Ascending aorta (tissue), 2 donors: ENCODE measurements at regions not wholly inside any gene's neighbourhood (a gene's known extent, or its start where the extent isn't known, plus 50 kb on each side); places are given as distances from the start of the nearest gene placed in this dataset.
"Not testable (repeated sequence)": the region's sequence is repeated elsewhere in the genome, so short reads cannot be mapped to it uniquely, and the experiment has no call there.

ENCODE experiments used
- DNase-seq, 2 donors: peaks; one replicate each; pipeline ENCODE4 v3.0.0-alpha.2; 2019; ENCODE audit warnings: low spot score in 2 of 2
- H3K27ac ChIP-seq, 2 donors: fragments of 200-600 bp; sonication (generic); one replicate each; pipeline ENCODE4 v1.5.1; 2016 to 2017; ENCODE audit warnings: mild to moderate bottlenecking in 1 of 2
- H3K27me3 ChIP-seq: fragments of 200-600 bp; sonication (generic); one replicate; pipeline ENCODE4 v1.5.1; 2017
- H3K36me3 ChIP-seq, 2 donors: fragments of 200-600 bp; sonication (generic); one replicate each; pipeline ENCODE4 v1.5.1; 2016
- H3K4me1 ChIP-seq, 2 donors: fragments of 200-600 bp; sonication (generic); one replicate each; pipeline ENCODE4 v1.5.1; 2016 to 2017; ENCODE audit warnings: mild to moderate bottlenecking in 1 of 2
- H3K4me3 ChIP-seq, 2 donors: fragments of 200-600 bp; sonication (generic); one replicate each; pipeline ENCODE4 v1.5.1; 2016 to 2017; ENCODE audit warnings: mild to moderate bottlenecking in 1 of 2
- H3K9me3 ChIP-seq, 2 donors: fragments of 200-600 bp; sonication (generic); one replicate each; pipeline ENCODE4 v1.5.1; 2016
- CTCF ChIP-seq, 3 experiments: fragments of 200-600 bp in 2 of 3; fragments of 450-650 bp in 1 of 3; sonication (generic) in 2 of 3; IDR thresholded peaks; one replicate each; pipeline ENCODE4 v1.5.1; 2016 to 2019; ENCODE audit warnings: antibody characterized with exemption in 3 of 3, mild to moderate bottlenecking in 1 of 3, moderate library complexity in 1 of 3
- intact Hi-C: fragments of 100-400 bp; cut with DNase I; formaldehyde crosslinking; loops from one replicate; pipeline ENCODE4 v1.15.1; 2023

- intact Hi-C loops, result no loop called here
Measured at GRCh38 chr4:170887396-170887795, 797.6 kb upstream of the AADAT start.

GRCh38 chr4:170884969-170885570 is 795.3 kb upstream of the AADAT start:
- no peak overlapping the region for H3K4me3 ChIP-seq
- intact Hi-C loops, result no loop called here

More at GRCh38 chr4:170887396-170887795, 797.6 kb upstream of the AADAT start:
- no peak overlapping the region for H3K4me3 ChIP-seq
- H3K36me3 ChIP-seq, result no peaks in the 10 kb centered on the region
- H3K4me1 ChIP-seq, result no peaks in the 10 kb centered on the region
- no peak for DNase-seq
- no peak for TF ChIP-seq CTCF (IDR thresholded peaks at IDR 0.05)
- no peaks in the 10 kb centered on the region for H3K27me3 ChIP-seq
- no peak overlapping the region for H3K27ac ChIP-seq
- H3K9me3 ChIP-seq, result no peaks in the 10 kb centered on the region

GRCh38 chr4:170881646-170882045 is 791.9 kb upstream of the AADAT start:
- H3K4me3 ChIP-seq, H3K27ac ChIP-seq, H3K4me1 ChIP-seq, H3K27me3 ChIP-seq, DNase-seq, H3K36me3 ChIP-seq, intact Hi-C loops, H3K9me3 ChIP-seq: not testable (repeated sequence)

More at GRCh38 chr4:170884969-170885570, 795.3 kb upstream of the AADAT start:
- H3K4me1 ChIP-seq, result no peaks in the 10 kb centered on the region
- H3K27me3 ChIP-seq, result no peaks in the 10 kb centered on the region
- DNase-seq, result no peak
- H3K9me3 ChIP-seq, result no peaks in the 10 kb centered on the region
- H3K36me3 ChIP-seq, result no peaks in the 10 kb centered on the region
- no peak for TF ChIP-seq CTCF (IDR thresholded peaks at IDR 0.05)
- no peak overlapping the region for H3K27ac ChIP-seq

GRCh38 chr4:170875868-170876267 is 786.1 kb upstream of the AADAT start:
- Histone ChIP-seq H3K4me1 (no peaks in the 10 kb centered on the region), H3K27ac (no peak overlapping the region), H3K36me3 (no peaks in the 10 kb centered on the region), H3K27me3 (no peaks in the 10 kb centered on the region), H3K4me3 (no peak overlapping the region), H3K9me3 (no peaks in the 10 kb centered on the region)
- intact Hi-C loops, result no loop called here
- no peak for DNase-seq
- no peak for TF ChIP-seq CTCF (IDR thresholded peaks at IDR 0.05)

GRCh38 chr4:170872794-170873193 is 783.0 kb upstream of the AADAT start:
- no peak for DNase-seq
- Histone ChIP-seq H3K27ac (no peak overlapping the region), H3K4me1 (no peaks in the 10 kb centered on the region), H3K36me3 (no peaks in the 10 kb centered on the region), H3K27me3 (no peaks in the 10 kb centered on the region), H3K9me3 (no peaks in the 10 kb centered on the region), H3K4me3 (no peak overlapping the region)
- intact Hi-C loops, result no loop called here
- no peak for TF ChIP-seq CTCF (IDR thresholded peaks at IDR 0.05)

GRCh38 chr4:170868170-170868569 is 778.4 kb upstream of the AADAT start:
- intact Hi-C loops, result no loop called here
- no peaks in the 10 kb centered on the region for H3K36me3 ChIP-seq
- H3K27ac ChIP-seq, result no peak overlapping the region
- H3K27me3 ChIP-seq, result no peaks in the 10 kb centered on the region
- DNase-seq, result no peak
- H3K9me3 ChIP-seq, result no peaks in the 10 kb centered on the region
- no peak for TF ChIP-seq CTCF (IDR thresholded peaks at IDR 0.05)
- no peak overlapping the region for H3K4me3 ChIP-seq
- H3K4me1 ChIP-seq, result no peaks in the 10 kb centered on the region
